ENCODE measurements at regions not wholly inside any gene's neighbourhood (a gene's known extent, or its start where the extent isn't known, plus 50 kb on each side); places are given as distances from the start of the nearest gene placed in this dataset.

DNA sequence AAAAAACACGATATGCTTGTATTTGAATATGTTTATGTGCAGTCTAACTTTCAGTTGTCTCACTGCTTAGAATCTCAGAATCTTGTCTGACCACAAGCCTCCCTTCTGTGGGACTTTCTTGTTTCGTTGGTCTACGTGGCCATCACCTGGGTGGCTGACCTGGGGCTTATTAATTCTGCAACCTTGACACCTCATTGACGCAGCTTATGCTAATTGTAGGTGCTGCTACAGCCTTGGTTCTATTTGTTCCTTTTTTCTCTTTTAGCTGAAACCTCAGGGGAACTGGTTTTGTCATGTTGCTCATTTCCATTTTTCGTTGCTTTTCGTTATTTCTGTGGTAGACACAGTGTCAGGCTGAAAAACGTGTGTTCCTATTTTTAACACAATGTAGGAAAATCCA lies 273.7 kb downstream of the SLC4A3 start:
- no peak for DNase-seq (ENCODE audit: low spot score)

GRCh38 chr2:219902891-219903552 lies 275.6 kb downstream of the SLC4A3 start:
- DNase-seq (ENCODE audit: low spot score) = no peak

DNA sequence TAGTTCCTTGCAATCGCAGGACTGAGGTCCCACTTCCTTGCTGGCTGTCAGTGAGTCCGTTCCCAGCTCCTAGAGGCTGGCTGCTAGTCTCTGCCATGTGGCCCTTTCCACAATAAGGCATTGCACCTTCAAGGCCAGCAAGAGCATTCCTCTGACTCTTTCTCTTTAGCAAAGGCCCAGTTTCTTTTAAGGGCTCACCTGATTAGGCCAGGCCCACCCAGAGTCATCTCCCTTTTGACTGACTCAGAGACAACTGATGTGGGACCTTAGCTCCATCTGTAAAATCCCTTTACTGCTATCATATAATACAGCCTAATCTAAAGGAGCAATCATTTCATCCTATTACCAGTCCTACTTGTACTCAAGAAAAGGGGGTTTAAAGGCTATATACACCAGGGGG lies 278.2 kb downstream of the SLC4A3 start:
- DNase-seq (ENCODE audit: low spot score) = no peak

DNA sequence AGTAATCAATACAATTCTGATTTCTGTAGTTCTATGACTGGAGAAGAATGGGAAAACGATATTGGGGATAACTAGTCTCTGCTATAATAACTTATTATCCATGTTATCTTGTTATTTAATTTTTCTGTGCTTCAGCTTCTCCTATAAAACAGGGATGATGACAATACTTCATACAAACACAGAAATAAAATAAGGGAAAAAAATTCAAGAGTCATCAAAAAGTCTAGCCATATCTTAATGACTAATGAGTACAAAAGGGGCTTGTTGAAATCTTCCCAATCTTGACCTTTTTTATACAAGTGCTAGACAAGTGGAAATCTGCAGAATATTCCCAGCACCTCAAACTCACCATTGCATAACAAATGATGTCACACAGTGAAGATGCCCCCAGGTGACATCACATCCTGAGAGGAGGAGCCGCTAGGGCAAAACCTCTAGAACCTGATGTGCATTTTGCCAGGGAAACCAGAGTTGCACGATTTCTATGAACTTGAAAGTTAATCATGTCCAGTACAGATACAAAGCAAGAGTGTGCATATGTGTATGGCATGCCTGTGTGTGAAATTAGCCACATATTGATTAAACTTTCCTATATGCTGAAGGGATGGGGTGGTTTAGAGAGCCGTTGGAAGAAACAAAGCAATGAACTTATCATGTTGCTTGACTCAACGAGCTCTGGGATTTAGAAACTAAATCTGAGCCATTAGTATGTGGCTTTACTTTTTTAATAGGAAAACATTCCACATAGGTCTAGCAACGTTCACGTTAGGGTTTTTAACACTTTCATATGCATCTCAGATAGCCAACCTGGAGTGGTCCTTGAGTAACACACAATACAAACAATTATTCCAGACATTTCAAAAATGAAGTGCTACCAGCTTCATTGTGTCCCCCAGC lies 278.9 kb downstream of the SLC4A3 start:
- no peak for DNase-seq (ENCODE audit: low spot score)

- DNase-seq (ENCODE audit: low spot score) = no peak
These were observed 279.6 kb downstream of the SLC4A3 start for GRCh38 chr2:219907011-219907365.

DNA sequence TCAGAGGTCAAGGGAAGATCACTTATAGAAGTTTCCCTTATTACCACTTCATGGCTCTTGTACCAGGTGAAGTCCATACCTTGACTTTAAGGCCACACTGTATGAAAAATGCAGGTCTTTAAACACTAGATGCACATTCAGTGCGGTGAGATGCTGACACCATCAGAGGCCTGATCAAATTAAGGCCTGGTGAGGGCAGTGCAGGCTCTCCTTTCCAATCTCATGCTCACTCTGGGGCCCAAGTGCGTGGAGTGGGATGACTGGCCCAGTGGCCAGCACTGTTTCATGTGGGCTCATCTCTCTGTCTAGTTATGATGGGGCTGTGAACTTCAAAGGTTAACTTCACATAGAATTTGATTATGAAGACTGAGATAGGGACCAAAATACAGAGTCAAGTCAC lies 281.1 kb downstream of the SLC4A3 start:
- DNase-seq (ENCODE audit: low spot score) = no peak

- no peak for DNase-seq (ENCODE audit: low spot score)
These were observed 284.1 kb downstream of the SLC4A3 start for GRCh38 chr2:219911541-219911940.

GRCh38 chr2:219912491-219912921 lies 285.1 kb downstream of the SLC4A3 start:
- peak; percentile 35 for DNase-seq (ENCODE audit: low spot score)

DNA sequence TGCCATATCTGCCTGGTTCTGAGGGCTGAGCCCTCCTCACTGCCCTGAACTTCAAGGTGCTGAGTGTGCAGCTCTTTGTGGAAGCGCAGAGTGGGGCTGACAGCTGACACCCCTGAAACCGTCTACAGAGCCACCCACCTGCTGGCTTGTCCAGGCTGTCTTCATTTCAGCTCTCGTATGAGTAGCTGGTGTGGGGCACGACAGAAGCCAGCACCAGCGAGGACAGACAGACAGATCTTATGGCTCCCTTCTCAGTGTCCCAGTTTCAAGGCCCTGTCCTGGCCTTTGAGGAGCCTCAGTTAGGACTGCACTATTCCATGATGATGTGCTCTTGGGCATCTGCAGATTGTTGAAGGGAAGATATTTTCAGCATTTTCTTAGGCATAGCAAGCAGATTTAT lies 287.1 kb downstream of the SLC4A3 start:
- DNase-seq (ENCODE audit: low spot score) = no peak

GRCh38 chr2:219916281-219916680 lies 288.9 kb downstream of the SLC4A3 start:
- peak; percentile 55 for DNase-seq (ENCODE audit: low spot score)

GRCh38 chr2:219916726-219917440 lies 289.5 kb downstream of the SLC4A3 start:
- peak; percentile 13 for DNase-seq (ENCODE audit: low spot score)

DNA sequence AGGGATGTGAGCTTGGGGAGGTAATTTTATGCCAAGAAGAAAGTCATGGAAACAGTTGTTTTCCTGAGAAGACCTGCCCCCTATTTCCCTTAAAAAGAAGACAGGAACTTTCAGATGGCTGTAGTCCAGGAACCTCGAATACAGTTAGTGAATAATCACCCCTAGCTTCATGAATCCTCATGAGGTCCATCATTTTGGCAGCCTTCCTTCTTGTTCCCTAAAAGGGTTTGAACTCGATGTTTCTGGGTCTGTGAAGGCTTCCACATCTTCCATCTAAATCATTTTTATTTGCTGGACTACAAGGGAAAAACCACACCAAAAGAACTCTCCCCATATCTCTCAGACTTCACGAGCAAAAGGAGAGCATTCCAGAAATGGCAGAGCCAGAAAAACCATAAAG lies 290.8 kb downstream of the SLC4A3 start:
- DNase-seq (ENCODE audit: low spot score) = no peak

- no peak for DNase-seq (ENCODE audit: low spot score)
These were observed 291.5 kb downstream of the SLC4A3 start for GRCh38 chr2:219918944-219919343.

DNA sequence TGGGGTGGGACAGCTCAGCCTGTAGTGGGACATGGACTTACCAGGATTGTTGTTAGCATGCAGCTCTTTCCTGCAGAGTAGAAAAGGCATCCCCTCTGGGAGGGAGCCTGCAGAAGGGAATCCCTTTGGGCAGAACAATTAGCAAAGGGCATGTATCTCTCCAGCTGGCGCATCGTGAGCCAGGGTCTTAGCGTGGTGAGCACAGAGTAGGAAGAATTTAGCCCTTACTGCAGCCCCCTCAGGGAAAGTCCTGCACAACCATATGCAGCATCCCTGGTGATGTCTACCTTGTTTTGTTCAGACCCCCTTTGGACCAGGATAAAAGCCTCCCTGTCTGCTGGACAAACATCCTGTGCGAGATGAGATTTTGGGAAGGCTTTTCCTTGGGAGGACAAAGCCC lies 292.1 kb downstream of the SLC4A3 start:
- DNase-seq (ENCODE audit: low spot score) = no peak

- no peak for DNase-seq (ENCODE audit: low spot score)
These were observed 302.4 kb downstream of the SLC4A3 start for GRCh38 chr2:219929835-219930234.

DNA sequence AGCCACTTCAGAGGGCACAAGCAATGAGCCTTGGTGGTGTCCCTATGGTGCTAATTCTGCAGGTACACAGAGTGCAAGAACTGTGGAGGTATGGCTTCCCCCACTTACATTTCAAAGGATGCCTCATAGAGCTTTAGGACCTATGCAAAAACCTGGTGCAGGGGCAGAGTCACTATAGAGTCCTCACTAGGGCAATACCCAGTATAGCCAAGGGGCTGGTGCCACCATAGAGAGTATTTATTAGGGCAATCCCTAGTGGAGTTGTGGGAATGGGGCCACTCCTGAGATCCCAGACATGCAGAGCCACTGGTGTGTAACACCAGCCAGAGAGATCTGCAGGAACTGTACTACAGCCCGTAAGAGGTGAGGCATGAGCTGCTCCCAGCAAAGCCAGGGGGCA lies 312.2 kb downstream of the SLC4A3 start:
- no peak for DNase-seq (ENCODE audit: low spot score)

DNA sequence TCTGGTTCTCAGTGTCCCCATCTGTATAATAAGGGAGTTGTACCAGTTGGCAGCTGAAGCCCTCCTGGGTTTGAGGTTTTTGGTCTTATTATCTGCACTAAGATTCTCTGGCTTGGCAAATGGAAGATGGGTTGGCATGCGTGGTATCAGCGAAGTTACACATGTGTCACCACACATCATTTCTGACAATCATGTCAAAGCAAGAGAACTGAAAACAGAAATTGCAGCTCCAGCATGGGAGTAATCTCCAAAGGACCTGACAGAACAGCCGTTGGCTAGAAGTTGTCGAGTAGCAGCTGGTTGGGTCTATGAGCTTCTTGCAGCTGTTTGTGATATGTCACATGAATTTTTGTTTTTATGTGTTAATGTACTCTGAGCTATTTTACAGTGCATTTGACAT lies 317.4 kb downstream of the SLC4A3 start:
- DNase-seq (ENCODE audit: low spot score) = no peak

DNA sequence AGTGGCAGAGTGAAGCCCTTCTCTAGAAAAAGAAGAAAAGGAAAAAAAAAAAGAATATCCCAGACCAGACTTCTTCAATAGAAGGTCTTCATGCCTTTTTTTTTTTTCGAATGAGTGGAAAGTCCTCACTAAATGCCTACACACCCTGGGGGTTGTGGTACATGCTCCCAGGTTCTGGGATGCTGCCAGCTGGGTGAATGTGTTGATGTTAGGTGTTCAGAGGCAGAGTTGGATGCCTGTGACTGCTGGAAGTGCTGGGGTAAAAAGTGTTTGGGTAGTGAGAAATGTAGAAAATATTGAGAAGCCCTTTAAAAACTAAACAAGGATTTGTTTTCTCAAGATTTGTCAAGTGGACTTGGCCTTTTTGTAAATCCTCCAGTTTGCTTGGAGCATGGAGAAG lies 318.6 kb downstream of the SLC4A3 start:
- no peak for DNase-seq (ENCODE audit: low spot score)

- no peak for DNase-seq (ENCODE audit: low spot score)
These were observed 319.1 kb downstream of the SLC4A3 start for GRCh38 chr2:219946529-219946928.

- DNase-seq (ENCODE audit: low spot score) = no peak
These were observed 320.1 kb downstream of the SLC4A3 start for GRCh38 chr2:219947575-219947974.

DNA sequence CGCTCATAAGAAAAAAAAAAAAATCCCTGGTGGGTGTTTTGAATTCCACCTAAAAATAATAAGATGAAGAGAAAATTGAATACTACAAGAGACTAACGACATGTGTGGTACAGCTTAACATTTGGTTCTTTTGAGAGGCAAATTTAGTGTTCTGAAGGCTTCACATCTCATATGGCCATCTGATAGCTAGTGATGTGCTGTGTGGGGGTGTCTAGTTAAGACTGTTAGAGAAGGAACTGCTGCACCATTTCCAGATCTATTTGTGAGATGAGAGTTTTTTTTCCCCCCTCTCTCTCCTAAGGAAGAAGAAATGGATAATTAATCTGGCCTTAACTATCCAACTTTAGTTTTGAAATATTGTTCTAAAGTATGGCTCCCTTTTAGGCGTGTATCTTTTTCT lies 321.6 kb downstream of the SLC4A3 start:
- peak; percentile 25 for DNase-seq (ENCODE audit: low spot score)

GRCh38 chr2:219951099-219951498 lies 323.7 kb downstream of the SLC4A3 start:
- DNase-seq (ENCODE audit: low spot score) = peak; percentile 11

DNA sequence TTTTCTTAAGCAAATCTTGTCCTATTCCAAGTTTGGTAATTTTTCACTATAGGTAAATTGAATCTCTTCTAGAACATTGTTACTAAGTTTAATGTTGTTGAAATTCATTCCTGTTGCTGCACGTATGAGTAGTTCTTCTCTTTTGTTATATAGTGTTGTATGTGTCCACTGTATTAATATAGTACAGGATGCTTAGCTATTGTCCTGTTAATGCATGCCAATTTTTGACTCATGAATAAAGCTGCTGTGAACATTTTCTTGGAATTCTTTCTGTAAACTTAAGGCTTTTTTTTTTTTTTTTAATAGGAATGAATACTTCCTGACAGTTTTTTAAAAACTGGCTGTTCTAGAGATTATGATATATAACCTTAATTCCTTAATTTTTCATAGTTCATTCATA lies 326.9 kb downstream of the SLC4A3 start:
- DNase-seq (ENCODE audit: low spot score) = no peak

Data from Ammon's horn (tissue), 1 donor.